ENCODE measurements at regions not wholly inside any gene's neighbourhood (a gene's known extent, or its start where the extent isn't known, plus 50 kb on each side); places are given as distances from the start of the nearest gene placed in this dataset.

DNA sequence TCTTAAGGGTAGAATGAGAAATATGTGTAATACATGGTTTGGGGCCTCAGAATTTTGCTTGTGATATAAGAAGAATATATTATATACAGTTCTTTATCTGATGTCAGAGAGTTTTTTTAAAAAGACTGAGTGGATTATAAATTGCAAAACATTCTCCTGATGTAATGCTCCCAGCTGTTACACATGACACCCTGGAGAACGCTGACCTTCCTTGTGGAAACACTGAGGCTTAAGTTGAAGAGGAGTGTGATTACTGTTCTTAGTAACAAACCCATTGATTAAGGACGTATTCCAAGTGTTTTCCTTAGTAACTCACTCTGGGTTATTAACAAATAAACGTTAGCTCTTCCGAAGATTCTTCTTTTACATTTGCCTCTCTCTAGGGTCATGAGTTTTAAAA, 1069.3 kb upstream of the CNTNAP5 start:
- TF ChIP-seq EZH2phosphoT487 (IDR thresholded peaks at IDR 0.05) (no peak), EZH2 (IDR thresholded peaks at IDR 0.05) (no peak)
- TF ChIP-seq, protein P1, sequence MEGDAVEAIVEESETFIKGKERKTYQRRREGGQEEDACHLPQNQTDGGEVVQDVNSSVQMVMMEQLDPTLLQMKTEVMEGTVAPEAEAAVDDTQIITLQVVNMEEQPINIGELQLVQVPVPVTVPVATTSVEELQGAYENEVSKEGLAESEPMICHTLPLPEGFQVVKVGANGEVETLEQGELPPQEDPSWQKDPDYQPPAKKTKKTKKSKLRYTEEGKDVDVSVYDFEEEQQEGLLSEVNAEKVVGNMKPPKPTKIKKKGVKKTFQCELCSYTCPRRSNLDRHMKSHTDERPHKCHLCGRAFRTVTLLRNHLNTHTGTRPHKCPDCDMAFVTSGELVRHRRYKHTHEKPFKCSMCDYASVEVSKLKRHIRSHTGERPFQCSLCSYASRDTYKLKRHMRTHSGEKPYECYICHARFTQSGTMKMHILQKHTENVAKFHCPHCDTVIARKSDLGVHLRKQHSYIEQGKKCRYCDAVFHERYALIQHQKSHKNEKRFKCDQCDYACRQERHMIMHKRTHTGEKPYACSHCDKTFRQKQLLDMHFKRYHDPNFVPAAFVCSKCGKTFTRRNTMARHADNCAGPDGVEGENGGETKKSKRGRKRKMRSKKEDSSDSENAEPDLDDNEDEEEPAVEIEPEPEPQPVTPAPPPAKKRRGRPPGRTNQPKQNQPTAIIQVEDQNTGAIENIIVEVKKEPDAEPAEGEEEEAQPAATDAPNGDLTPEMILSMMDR (IDR thresholded peaks at IDR 0.05) = no peak
- H3K4me3 Mint-ChIP-seq = no peak overlapping the region
- no peaks in the 10 kb centered on the region for H3K4me1 ChIP-seq
- no peak overlapping the region for H3K4me3 ChIP-seq
- H3K27me3 ChIP-seq = no peaks in the 10 kb centered on the region
- no peaks in the 10 kb centered on the region for H3K36me3 ChIP-seq
- H3K4me2 ChIP-seq = no peak overlapping the region
- no peak overlapping the region for H3K9ac ChIP-seq
- H3K9me3 ChIP-seq (ENCODE audit: low read depth) = no peaks in the 10 kb centered on the region
- no peak overlapping the region for H3K27ac Mint-ChIP-seq
- no peak for DNase-seq (ENCODE audit: low spot score)
- no peaks in the 10 kb centered on the region for H4K20me1 ChIP-seq (ENCODE audit: low read depth)
- H3K4me1 Mint-ChIP-seq = peaks cover 1% of the 10 kb centered on the region
- H3K27me3 Mint-ChIP-seq (ENCODE audit: insufficient read depth, low read depth) = no peaks in the 10 kb centered on the region
- H3K79me2 ChIP-seq (ENCODE audit: low read depth) = no peaks in the 10 kb centered on the region
- H3K36me3 Mint-ChIP-seq = no peaks in the 10 kb centered on the region
- no peak overlapping the region for H2AFZ ChIP-seq (replicated peaks)
- H3K27ac ChIP-seq = no peak overlapping the region
- no peaks in the 10 kb centered on the region for H3F3A ChIP-seq (ENCODE audit: low read depth)
- peaks cover 5% of the 10 kb centered on the region for H3K9me3 Mint-ChIP-seq

DNA sequence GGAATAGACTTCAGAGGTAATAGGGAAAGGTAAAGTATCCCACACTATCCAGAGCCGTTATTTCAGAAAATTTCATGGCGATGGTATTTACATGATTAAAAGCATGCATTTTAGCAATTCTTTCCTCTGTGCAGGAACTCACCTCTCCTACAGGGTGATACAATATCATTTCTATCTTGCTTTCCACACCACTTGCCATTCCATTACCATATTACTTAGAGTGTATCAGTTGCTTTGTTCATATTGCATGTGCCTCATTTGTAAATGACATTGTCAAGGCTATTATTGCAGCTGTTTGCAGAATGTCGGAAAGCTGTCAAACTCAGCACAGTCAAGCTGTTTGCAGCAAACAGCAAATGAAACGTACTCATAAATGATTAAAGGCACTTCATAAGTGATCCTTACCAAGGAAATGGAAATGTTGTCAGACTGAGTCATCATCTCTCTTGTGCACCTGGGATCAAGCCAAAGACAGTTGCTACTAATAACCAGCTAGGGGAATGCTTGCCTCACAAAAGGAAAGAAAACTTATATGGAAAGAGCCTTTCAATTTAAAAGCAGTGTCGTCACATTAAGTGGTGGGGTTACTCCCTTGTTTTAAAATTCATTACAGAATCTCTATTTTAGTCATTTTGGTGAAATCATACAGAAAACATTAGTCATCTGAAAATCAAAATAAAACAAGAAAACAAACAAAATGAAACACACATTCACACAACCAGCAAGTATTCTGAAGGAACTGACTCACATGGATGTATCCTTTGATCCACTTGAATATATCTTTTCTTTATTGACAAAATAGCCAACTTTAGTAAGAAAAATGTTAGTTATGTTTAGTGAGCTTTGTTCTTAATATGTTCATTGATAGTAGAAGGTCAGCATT, 1064.1 kb upstream of the CNTNAP5 start:
- no peaks in the 10 kb centered on the region for H4K20me1 ChIP-seq (ENCODE audit: low read depth)
- no peaks in the 10 kb centered on the region for H3K36me3 ChIP-seq
- H3K4me3 Mint-ChIP-seq = no peak overlapping the region
- H3K79me2 ChIP-seq (ENCODE audit: low read depth) = no peaks in the 10 kb centered on the region
- no peak overlapping the region for H3K4me3 ChIP-seq
- TF ChIP-seq, protein P1 (IDR thresholded peaks at IDR 0.05) = no peak
- no peak for TF ChIP-seq EZH2 (IDR thresholded peaks at IDR 0.05)
- no peak for TF ChIP-seq EZH2phosphoT487 (IDR thresholded peaks at IDR 0.05)
- H3K27me3 Mint-ChIP-seq (ENCODE audit: insufficient read depth, low read depth) = no peaks in the 10 kb centered on the region
- no peak overlapping the region for H3K27ac Mint-ChIP-seq
- H3K27ac ChIP-seq = no peak overlapping the region
- no peak overlapping the region for H3K4me2 ChIP-seq
- H3K9me3 ChIP-seq (ENCODE audit: low read depth) = no peaks in the 10 kb centered on the region
- peaks cover 7% of the 10 kb centered on the region for H3K4me1 Mint-ChIP-seq
- H3K36me3 Mint-ChIP-seq = no peaks in the 10 kb centered on the region
- H2AFZ ChIP-seq (replicated peaks) = no peak overlapping the region
- no peaks in the 10 kb centered on the region for H3K27me3 ChIP-seq
- no peaks in the 10 kb centered on the region for H3F3A ChIP-seq (ENCODE audit: low read depth)
- DNase-seq (ENCODE audit: low spot score) = no peak
- peaks cover 4% of the 10 kb centered on the region for H3K9me3 Mint-ChIP-seq
- H3K9ac ChIP-seq = no peak overlapping the region
- no peaks in the 10 kb centered on the region for H3K4me1 ChIP-seq

DNA sequence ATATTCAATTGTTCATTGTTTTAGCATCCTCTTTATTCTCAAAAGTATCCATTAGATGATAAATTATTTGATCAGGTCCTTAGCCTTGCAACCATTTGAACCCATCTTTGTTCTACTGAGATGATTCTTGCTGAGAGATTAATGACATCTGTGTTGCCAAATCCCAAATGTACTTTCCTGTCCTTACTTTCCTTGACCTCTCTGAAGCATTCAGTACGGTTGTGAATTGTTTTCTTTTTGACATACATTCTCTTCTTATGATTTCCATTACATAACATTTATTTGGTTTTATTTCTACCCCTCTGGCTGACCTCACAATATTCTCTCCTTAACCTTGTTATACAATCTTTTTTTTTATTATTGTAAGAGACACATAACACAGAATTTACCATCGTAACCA, 1058.6 kb upstream of the CNTNAP5 start:
- H3K4me1 ChIP-seq = no peaks in the 10 kb centered on the region
- H3K27ac Mint-ChIP-seq = no peak overlapping the region
- peaks cover 33% of the 10 kb centered on the region for H3K9me3 Mint-ChIP-seq
- no peaks in the 10 kb centered on the region for H3K79me2 ChIP-seq (ENCODE audit: low read depth)
- H3K27me3 ChIP-seq = no peaks in the 10 kb centered on the region
- H3K36me3 ChIP-seq = no peaks in the 10 kb centered on the region
- no peaks in the 10 kb centered on the region for H3K4me1 Mint-ChIP-seq
- H3K4me3 ChIP-seq = no peak overlapping the region
- H3K9me3 ChIP-seq (ENCODE audit: low read depth) = peaks cover 6% of the 10 kb centered on the region
- H3K36me3 Mint-ChIP-seq = no peaks in the 10 kb centered on the region
- H3K4me2 ChIP-seq = no peak overlapping the region
- H2AFZ ChIP-seq (replicated peaks) = no peak overlapping the region
- no peak overlapping the region for H3K27ac ChIP-seq
- no peak overlapping the region for H3K9ac ChIP-seq
- H4K20me1 ChIP-seq (ENCODE audit: low read depth) = no peaks in the 10 kb centered on the region
- H3K27me3 Mint-ChIP-seq (ENCODE audit: insufficient read depth, low read depth) = no peaks in the 10 kb centered on the region
- no peaks in the 10 kb centered on the region for H3F3A ChIP-seq (ENCODE audit: low read depth)
- H3K4me3 Mint-ChIP-seq = no peak overlapping the region
- DNase-seq (ENCODE audit: low spot score) = no peak
- TF ChIP-seq, protein P1 (IDR thresholded peaks at IDR 0.05) = no peak
- TF ChIP-seq EZH2 (IDR thresholded peaks at IDR 0.05) (no peak), EZH2phosphoT487 (IDR thresholded peaks at IDR 0.05) (no peak)

Measured in neural progenitor cell (in vitro differentiated cells).